ENCODE measurements at regions not wholly inside any gene's neighbourhood (a gene's known extent, or its start where the extent isn't known, plus 50 kb on each side); places are given as distances from the start of the nearest gene placed in this dataset.
A peak's percentile ranks its signal among the peaks of the same experiment; 100 is the strongest.

DNA sequence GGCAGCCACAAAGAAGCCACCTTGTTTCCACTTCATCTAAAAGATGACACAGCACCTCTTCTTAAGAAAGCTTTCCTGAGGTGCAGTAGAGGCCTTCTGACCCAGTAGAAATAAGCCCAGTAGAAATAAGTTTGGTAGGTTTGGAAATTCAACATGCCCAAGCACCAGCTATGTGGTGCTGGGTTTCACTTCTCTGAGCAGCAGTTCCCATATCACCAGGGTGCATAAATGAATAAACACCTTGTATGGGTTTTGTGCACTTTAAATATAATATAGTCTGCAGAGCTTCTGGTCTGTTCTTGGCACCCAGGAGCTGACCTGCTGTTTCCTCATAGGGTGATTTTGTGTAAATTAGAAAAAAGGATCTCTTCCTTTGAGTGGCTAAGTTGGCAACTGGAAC, 492.4 kb upstream of the SORCS1 start:
- Histone ChIP-seq H2AFZ (ENCODE audit: insufficient read depth, low read depth, low read length, poor library complexity, severe bottlenecking) (no peak overlapping the region), H3K27me3 (replicated peaks in 1 of 4; ENCODE audit: control extremely low read depth in 1 of 4, control insufficient read depth in 3 of 4, insufficient read depth in 4 of 4, low read length in 3 of 4) (no peaks in the 10 kb centered on the region), H4K20me1 (ENCODE audit: control insufficient read depth, insufficient read depth, low read length, poor library complexity, severe bottlenecking) (no peaks in the 10 kb centered on the region), H3K4me2 (replicated peaks; ENCODE audit: low read depth, low read length, poor library complexity, severe bottlenecking) (no peak overlapping the region), H3K36me3 (replicated peaks in 1 of 2; ENCODE audit: control extremely low read depth in 1 of 2, control insufficient read depth in 1 of 2, extremely low read depth in 1 of 2, insufficient read depth in 2 of 2, low read length in 1 of 2) (no peaks in the 10 kb centered on the region), H3K27ac (ENCODE audit: low read length in 2 of 2) (no peak overlapping the region), H3K9ac (ENCODE audit: low read length) (no peak overlapping the region), H3K9me3 (ENCODE audit: control extremely low read depth in 1 of 3, control insufficient read depth in 2 of 3, insufficient read depth in 1 of 3, low read length in 2 of 3) (peaks cover 0 to 3% (median 0%) of the 10 kb centered on the region in 3 donors), H3K4me3 (ENCODE audit: control extremely low read depth in 1 of 5, extremely low read depth in 1 of 5, insufficient read depth in 1 of 5, low read depth in 2 of 5, low read length in 4 of 5) (no peak overlapping the region), H3K4me1 (ENCODE audit: control insufficient read depth in 2 of 2, insufficient read depth in 2 of 2, low read length in 2 of 2) (peaks cover 0 to 29% of the 10 kb centered on the region in 2 donors), H3K79me2 (ENCODE audit: control insufficient read depth, insufficient read depth, low read length) (no peaks in the 10 kb centered on the region)
- TF ChIP-seq EZH2 (IDR thresholded peaks at IDR 0.05; ENCODE audit: borderline replicate concordance, insufficient read depth, low read depth, low read length, poor library complexity, severe bottlenecking), result no peak
- TF ChIP-seq, protein P1, sequence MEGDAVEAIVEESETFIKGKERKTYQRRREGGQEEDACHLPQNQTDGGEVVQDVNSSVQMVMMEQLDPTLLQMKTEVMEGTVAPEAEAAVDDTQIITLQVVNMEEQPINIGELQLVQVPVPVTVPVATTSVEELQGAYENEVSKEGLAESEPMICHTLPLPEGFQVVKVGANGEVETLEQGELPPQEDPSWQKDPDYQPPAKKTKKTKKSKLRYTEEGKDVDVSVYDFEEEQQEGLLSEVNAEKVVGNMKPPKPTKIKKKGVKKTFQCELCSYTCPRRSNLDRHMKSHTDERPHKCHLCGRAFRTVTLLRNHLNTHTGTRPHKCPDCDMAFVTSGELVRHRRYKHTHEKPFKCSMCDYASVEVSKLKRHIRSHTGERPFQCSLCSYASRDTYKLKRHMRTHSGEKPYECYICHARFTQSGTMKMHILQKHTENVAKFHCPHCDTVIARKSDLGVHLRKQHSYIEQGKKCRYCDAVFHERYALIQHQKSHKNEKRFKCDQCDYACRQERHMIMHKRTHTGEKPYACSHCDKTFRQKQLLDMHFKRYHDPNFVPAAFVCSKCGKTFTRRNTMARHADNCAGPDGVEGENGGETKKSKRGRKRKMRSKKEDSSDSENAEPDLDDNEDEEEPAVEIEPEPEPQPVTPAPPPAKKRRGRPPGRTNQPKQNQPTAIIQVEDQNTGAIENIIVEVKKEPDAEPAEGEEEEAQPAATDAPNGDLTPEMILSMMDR (IDR thresholded peaks at IDR 0.05), result no peak
- CTCF ChIA-PET, result no interaction called here
- Mint-ChIP-seq H3K4me3 (no peak overlapping the region), H3K9me3 (ENCODE audit: insufficient read depth) (no peaks in the 10 kb centered on the region), H3K27me3 (no peaks in the 10 kb centered on the region), H3K27ac (no peak overlapping the region), H3K4me1 (peaks cover 15% of the 10 kb centered on the region)
- POLR2A ChIA-PET, result no interaction called here
- DNase-seq (peak; percentile 12), ATAC-seq (ENCODE audit: low read depth) (no peak)
- intact Hi-C loops (cut with micrococcal nuclease), result loop anchor here (10.0 kb wide), 1 partner anchor 242 kb away; no protein-coding TSS in a partner anchor

DNA sequence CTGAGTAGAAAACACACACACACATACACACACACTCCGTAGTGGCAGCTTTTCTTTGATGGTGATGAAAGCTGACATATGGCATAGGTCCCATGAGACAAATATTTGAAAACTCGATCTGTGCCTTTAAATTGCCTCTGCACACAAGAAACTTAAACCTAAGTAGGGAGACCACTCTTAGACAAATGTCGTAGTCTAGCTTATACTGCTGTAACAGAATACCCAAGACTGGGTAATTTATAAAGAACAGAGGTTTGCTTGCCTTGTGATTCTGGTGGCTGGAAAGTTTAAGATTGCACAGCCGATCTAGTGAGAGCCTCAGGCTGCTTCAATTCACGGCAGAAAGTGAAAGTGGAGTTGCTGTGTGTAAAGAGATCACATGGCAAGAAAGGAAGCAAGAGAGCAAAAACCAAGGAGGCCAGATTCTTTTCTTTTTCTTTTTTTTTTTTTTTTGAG, 489.4 kb upstream of the SORCS1 start:
- WGBS (ENCODE audit: insufficient coverage), result 25% methylated on average over 1 of the region's 5 CpGs
- Mint-ChIP-seq H3K4me1 (peaks cover 17% of the 10 kb centered on the region), H3K27ac (peak overlapping the region; percentile 77), H3K9me3 (ENCODE audit: insufficient read depth) (no peaks in the 10 kb centered on the region), H3K27me3 (no peaks in the 10 kb centered on the region), H3K4me3 (peak overlapping the region; percentile 79)
- POLR2A ChIA-PET, result no interaction called here
- ATAC-seq (ENCODE audit: low read depth) (peak; percentile 47), DNase-seq (peak; percentile 68)
- intact Hi-C loops (cut with micrococcal nuclease), result loop anchor here (10.0 kb wide), 1 partner anchor 239 kb away; no protein-coding TSS in a partner anchor
- Histone ChIP-seq H3K27ac (ENCODE audit: low read length in 2 of 2) (peak overlapping the region; percentile 54 to 62), H3K9ac (ENCODE audit: low read length) (peak overlapping the region; percentile 66), H3K27me3 (replicated peaks in 1 of 4; ENCODE audit: control extremely low read depth in 1 of 4, control insufficient read depth in 3 of 4, insufficient read depth in 4 of 4, low read length in 3 of 4) (no peaks in the 10 kb centered on the region), H3K4me3 (ENCODE audit: control extremely low read depth in 1 of 5, extremely low read depth in 1 of 5, insufficient read depth in 1 of 5, low read depth in 2 of 5, low read length in 4 of 5) (peak overlapping the region in 4 of 5 experiments; percentile 27 to 62 (median 45)), H3K9me3 (ENCODE audit: control extremely low read depth in 1 of 3, control insufficient read depth in 2 of 3, insufficient read depth in 1 of 3, low read length in 2 of 3) (no peaks in the 10 kb centered on the region), H2AFZ (ENCODE audit: insufficient read depth, low read depth, low read length, poor library complexity, severe bottlenecking) (peak overlapping the region; percentile 78), H3K79me2 (ENCODE audit: control insufficient read depth, insufficient read depth, low read length) (no peaks in the 10 kb centered on the region), H3K4me1 (ENCODE audit: control insufficient read depth in 2 of 2, insufficient read depth in 2 of 2, low read length in 2 of 2) (peaks cover 0 to 29% of the 10 kb centered on the region in 2 donors), H3K4me2 (replicated peaks; ENCODE audit: low read depth, low read length, poor library complexity, severe bottlenecking) (peak overlapping the region; percentile 63), H3K36me3 (replicated peaks in 1 of 2; ENCODE audit: control extremely low read depth in 1 of 2, control insufficient read depth in 1 of 2, extremely low read depth in 1 of 2, insufficient read depth in 2 of 2, low read length in 1 of 2) (no peaks in the 10 kb centered on the region), H4K20me1 (ENCODE audit: control insufficient read depth, insufficient read depth, low read length, poor library complexity, severe bottlenecking) (no peaks in the 10 kb centered on the region)
- TF ChIP-seq EZH2 (IDR thresholded peaks at IDR 0.05; ENCODE audit: borderline replicate concordance, insufficient read depth, low read depth, low read length, poor library complexity, severe bottlenecking), result no peak
- TF ChIP-seq, protein P1 (IDR thresholded peaks at IDR 0.05), result no peak
- CTCF ChIA-PET, result no interaction called here

All from B cell (primary cell).